HG02588 (cell line): ENCODE measurements at regions not wholly inside any gene's neighbourhood (a gene's known extent, or its start where the extent isn't known, plus 50 kb on each side); places are given as distances from the start of the nearest gene placed in this dataset.
"Not testable (repeated sequence)": the region's sequence is repeated elsewhere in the genome, so short reads cannot be mapped to it uniquely, and the experiment has no call there.

Experiments
- ATAC-seq: cut with Tn5 transposase; IDR thresholded peaks from one replicate; pipeline ENCODE4 v1.9.1; 2021; ENCODE audit warnings: mild to moderate bottlenecking, moderate library complexity; ENCODE audit not compliant: unreplicated experiment

DNA sequence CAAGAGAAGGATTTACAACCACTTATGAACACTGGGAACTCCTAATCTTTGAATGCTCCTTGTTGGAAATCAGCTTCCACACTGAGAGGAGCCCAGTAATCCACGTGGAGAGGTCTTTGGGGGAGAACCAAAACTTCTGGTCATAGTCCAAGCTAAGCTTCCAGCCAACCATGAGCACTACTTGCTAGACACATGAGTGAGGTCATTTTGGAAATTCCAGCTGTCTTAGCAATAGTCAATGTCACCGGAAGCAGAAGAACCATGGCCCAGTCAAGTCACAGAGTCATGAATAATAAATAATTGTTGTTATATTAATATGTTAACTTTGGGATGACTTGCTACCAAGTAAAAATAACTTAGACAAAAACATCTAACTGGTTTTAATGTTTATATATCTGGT lies 324.9 kb upstream of the SGCG start:
- no peak for ATAC-seq

DNA sequence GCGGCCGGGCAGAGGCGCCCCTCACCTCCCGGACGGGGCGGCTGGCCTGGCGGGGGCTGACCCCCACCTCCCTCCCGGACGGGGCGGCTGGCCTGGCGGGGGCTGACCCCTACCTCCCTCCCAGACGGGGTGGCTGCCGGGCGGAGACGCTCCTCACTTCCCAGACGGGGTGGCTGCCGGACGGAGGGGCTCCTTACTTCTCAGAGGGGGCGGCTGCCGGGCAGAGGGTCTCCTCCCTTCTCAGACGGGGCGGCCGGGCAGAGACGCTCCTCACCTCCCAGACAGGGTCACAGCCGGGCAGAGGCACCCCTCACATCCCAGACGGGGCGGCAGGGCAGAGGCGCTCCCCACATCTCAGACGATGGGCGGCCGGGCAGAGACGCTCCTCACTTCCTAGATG lies 321.8 kb upstream of the SGCG start:
- not testable (repeated sequence) for ATAC-seq

DNA sequence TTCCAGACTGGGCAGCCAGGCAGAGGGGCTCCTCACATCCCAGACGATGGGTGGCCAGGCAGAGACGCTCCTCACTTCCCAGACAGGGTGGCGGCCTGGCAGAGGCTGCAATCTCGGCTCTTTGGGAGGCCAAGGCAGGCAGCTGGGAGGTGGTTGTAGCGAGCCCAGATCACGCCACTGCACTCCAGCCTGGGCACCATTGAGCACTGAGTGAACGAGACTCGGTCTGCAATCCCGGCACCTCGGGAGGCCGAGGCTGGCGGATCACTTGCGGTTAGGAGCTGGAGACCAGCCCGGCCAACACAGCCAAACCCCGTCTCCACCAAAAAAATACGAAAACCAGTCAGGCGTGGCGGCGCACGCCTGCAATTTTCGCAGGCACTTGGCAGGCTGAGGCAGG lies 321.4 kb upstream of the SGCG start:
- not testable (repeated sequence) for ATAC-seq

DNA sequence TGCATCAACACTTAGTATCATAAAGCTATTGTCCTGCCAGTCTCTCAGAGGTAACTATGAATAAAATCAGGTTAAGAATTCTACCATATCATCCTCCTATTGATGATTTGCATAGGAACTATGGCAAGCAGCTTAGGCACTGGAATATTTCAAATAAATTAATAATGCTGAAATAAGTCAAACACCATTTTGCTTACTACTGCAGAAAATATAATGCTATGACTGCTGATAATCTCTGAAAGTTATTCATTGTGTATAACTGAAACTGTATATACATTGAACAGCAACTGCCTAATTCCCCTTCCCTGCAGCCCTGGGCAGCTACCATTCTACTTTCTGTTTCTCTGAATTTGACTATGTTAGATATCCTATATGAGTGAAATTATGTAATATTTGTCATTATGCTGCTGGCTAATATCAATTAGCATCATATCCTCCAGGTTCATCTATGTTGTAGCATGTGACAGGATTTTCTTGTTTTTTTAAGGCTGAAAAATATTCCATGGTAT lies 318.8 kb upstream of the SGCG start:
- ATAC-seq: no peak

DNA sequence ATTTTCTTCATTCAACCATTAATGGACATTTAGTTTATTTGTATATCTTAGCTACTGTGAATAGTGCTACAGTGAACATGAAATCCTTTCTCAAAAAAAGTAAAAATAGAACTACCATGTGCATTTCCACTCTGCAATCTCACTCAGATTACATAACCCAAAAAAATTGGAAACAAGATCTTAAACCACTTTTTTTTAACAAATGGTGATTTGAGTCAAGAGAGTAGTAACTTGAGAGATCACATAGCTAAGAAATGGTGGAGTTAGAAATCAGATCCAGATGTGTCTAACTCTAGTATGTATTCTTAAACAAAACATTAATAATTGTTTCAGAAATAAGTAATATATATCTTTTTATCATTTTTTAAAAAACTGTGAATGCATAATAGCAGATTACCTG lies 318.3 kb upstream of the SGCG start:
- no peak for ATAC-seq

DNA sequence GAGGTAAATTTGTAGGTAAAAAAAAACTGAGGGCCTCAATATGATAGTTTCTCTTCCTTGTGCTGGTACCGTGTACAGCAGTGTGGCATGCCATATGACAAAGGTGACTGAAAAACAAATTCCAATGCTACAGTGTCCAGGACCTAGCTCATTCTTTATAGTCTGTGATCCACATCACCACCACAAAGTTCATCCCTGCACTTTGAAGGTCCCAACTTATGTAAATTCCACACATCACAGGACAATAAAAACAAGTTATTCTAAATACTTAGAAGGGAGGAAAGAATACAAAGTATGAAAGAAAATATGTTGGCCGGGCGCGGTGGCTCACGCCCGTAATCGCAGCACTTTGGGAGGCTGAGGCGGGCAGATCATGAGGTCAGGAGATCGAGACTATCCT lies 314.6 kb upstream of the SGCG start:
- ATAC-seq: no peak

DNA sequence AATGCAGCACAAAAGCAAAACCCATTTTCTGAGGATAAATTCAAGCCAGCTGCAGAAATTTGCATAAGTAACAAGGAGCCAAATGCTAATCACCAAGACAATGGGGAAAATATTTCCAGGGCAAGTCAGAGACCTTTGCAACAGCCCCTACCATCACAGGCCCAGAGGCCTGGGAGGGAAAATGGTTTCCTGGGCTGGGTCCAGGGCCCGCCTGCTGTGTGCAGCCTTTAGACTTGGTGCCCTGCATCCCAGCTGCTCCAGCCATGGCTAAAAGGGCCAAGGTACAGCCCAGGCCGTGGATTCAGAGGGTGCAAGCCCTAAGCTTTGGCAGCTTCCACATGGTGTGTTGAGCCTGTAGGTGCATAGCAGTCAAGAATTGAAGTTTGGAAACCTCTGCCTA lies 309.5 kb upstream of the SGCG start:
- no peak for ATAC-seq

DNA sequence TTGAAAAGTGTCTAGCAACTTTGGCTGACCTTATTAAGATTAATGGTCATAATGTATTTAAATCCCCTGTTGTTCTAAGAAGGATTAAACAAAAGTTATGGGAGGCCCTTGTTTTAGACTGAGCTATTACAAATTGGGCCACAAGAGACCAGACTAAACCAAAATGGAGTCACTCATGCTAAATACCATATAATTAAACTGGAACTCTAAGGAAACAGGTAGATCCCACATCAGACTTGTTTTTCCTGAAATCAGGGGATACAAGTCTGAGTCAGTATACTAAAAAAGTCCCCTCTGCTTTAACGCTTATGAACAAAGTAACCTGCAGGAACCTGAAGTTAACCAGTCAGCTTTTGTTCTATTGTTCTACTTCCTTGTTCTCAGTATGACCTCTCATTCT lies 305.9 kb upstream of the SGCG start:
- ATAC-seq: no peak

DNA sequence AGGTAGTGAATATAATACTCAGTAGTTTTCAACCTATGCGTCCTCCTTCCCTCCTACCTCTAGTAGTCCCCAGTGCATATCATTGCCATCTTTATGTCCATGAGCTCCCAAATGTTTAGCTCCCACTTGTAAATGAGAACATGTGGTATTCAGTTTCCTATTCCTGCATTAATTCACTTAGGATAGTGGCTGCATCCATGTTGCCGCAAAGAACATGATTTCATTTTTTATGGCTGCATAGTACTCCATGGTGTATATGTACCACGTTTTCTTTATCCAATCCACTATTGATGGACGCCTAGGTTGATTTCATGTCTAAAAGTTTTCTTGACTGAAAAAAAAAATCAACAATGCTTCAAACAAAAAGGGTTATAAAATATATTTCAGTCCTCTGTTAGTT lies 303.4 kb upstream of the SGCG start:
- no peak for ATAC-seq

DNA sequence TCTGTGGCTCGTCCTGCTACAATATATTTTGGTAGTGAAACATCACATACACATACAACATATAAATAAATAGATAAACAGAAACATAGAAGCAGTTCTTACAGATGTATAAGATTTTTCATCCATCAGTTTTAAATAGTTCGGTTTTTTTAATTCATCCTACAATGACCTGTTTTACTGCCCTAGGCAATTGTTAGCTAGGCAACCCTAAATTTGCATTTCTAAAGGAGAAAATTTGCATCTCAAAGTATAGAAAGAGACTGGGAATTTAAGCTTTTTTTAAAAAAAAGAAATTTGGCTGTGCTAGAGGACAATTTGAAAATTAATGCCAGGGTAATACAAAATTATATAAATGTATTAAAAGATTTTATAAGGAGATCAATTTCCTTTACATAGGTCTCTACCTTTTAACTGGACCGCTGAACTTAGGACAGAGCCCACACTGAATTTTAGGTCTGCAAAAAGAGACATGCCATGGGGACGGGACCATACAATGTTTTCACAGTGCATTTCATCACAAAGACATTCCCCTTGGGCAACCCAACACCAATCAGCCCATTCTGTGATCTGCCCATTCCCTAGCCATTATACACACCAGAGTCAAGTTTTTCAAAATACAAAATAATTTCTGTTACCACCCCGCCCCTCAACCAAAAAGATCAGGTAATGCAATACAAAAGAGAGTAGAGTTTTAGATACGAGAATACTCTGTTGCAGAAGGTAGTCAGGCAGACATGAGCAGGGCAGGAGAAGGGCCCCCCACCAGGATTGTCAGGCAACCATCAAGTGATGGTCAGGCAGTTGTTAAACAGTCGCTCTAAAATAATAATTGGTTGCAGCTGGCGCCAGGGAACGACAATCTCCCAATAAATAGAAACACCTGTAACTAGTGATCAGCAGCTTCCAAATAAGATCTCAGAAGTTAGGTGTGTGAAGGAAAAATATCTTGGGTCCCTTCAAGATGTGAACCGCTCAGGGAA lies 299.7 kb upstream of the SGCG start:
- ATAC-seq: no peak

DNA sequence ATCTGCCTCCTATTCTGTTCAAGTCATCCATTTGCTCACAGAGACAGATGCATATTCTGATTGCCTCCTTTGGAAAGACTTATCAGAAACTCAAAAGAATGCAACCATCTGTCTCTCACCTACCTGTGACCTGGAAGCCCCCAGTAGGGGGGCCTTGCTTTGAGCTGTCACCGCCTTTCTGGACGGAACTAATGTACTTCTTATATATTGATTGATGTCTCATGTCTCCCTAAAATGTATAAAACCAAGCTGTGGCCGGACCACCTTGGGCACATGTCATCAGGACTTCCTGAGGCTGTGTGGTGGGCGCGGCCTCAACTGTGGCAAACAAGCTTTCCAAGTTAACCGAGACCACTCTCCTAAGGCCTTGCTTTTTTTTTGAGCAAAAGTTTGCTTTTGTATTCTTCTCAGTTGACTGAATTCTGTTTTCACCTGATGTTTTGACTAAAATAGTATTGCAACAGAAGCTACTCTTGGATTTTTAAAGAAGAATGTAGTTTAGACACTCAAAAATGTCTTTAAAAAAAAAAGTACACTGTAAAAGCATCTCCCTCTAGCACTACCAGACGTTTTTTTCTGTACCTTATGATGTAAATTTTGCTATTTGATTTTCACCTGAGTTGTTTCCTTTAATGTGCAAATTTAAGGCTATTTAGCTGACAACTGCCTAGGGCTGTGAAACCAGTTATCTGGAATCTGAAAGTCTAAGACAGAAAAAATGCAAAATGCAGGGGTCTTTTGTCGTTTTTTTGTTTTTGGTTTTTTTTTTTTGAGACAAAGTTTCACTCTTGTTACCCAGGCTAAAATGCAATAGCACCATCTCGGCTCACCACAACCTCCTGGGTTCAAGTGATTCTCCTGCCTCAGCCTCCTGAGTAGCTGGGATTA lies 298.8 kb upstream of the SGCG start:
- not testable (repeated sequence) for ATAC-seq

DNA sequence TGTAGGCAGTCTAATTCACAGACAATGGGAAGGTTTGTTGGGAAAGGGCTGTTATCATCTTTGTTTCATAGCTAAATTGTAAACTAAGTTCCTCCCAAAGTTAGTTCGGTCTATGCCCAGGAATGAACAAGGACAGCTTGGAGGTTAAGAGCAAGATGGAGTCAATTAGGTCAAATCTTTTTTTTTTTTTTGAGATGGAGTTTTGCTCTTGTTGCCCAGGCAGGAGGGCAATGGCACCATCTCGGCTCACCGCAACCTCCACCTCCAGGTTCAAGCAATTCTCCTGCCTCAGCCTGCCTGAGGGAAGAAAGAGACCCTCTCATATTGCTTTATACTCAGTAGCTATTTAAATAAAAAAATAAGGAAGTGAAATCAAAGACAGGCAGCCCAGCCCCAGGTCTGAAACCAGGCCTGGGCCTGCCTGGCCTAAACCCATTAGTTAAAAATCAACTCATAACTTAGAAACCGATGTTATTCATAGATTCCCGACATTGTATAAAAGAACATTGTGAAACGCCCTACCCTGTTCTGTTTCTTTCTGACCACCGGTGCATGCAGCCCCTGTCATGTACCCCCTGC lies 297.4 kb upstream of the SGCG start:
- ATAC-seq: no peak

DNA sequence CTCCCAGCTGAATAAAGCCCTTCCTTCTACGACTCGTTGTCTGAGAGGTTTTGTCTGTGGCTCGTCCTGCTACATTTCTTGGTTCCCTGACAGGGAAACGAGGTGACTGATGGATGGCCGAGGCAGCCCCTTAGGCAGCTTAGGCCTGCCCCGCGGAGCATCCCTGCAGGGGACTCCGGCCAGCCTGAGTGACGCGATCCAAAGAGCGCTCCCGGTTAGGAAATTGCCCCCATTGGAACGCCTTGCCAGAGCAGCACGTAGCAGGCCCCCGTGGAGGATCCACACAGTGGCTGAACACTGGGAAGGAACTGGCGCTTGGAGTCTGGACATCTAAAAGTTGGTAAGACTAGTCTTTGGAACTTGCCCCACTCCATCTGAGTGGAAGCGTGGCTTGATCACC lies 296.8 kb upstream of the SGCG start:
- no peak for ATAC-seq

DNA sequence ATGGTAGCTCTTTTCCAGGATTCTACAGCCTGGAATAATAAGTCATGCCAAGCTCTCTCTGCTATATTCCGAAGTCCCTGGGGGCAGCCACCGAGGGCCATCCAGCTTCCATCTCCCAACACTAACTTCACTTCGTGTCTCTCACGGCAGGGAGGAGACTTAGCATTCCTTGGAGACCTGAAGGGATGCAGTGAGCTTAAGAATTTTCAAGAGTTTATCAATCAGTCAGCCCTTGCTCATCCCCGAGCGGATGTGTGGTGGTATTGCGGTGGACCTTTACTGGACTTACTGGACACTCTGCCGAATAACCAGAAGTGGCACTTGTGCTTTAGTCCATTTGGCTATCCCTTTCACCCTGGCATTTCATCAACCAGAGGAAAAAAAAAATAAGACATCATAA lies 294.7 kb upstream of the SGCG start:
- ATAC-seq: not testable (repeated sequence)

DNA sequence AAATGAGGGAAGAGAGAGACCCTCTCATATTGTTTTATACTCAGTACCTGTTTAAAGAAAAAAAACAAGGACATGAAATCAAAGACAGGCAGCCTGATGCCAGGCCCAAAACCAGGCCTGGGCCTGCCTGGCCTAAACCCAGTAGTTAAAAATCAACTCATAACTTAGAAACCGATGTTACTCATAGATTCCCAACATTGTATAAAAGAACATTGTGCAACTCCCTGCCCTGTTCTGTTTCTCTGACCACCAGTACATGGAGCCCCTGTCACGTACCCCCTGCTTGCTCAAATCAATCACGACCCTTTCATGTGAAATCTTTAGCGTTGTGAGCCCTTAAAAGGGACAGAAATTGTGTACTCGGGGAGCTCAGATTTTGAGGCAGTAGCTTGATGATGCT lies 291.4 kb upstream of the SGCG start:
- not testable (repeated sequence) for ATAC-seq

DNA sequence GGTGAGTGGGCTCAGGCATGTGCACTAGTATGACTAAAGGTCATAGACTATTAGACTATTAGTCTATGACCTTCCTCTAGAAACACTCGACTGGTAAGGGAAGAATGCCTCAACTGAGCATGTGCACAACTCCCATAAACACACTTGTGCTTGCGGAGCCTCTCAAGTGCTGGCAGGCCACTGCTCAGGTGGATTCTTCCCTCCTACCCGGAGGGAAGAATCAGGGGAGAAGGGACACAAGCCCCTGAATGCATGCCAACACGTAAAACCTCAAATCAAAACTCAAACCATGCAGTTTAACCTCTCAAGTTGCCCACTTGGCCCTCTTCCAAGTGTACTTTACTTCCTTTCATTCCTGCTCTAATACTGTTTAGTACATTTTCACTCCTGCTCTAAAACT lies 287.6 kb upstream of the SGCG start:
- ATAC-seq: no peak

DNA sequence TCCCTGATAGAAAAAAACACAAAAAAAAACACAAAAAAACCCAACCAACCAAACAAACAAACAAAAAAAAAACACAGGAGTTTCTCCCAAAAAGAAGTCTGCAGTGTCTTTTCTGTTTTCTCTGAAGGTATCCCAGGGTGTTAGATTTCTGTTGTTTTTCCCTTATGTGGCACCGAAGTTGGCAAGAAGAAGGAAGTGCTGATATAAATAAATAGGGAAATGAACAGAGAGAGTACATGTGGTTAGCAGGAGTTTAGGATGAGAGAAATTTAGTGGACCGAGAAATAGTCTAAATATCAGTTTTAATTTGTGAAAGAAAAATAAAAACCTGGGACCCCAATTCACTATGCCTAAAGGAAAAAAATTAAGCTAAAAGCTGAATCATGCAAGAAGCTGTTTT lies 287.0 kb upstream of the SGCG start:
- ATAC-seq: no peak

DNA sequence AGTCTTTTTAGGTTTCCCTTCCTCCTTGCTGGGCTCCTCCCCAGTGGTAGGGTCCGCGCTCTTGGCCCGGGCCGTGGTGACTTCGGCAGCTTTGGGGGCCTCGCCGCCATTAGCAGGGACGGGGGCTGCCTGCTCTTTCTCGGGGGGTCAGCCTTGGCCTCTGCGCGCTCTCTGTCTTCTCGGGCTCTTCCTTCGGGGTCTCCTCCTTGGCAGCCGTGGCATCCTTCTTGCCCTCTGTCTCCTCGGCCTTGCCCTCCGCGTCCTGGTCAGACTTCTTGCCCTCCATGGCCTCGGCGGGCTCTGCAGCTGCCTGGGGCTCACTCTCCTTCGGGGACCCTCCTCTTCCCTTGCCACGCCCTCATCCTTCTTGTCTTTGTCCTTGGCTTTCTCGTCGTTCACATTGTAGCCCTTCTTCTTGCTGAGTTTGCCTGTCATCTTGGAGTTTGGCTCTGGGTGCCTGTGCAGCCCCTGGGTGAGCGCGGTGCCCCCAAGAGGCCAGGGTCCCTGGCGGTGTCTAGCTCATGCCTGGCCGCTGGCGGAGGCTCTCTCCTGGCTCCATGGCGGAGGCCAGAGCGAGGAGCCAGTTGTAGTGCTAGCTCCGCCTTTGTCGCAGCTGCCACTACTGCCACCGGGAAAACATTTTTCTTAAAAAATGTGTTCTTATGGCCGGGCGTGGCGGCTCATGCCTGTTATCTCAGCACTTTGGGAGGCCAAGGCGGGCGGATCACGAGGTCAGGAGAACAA lies 283.0 kb upstream of the SGCG start:
- ATAC-seq: no peak

DNA sequence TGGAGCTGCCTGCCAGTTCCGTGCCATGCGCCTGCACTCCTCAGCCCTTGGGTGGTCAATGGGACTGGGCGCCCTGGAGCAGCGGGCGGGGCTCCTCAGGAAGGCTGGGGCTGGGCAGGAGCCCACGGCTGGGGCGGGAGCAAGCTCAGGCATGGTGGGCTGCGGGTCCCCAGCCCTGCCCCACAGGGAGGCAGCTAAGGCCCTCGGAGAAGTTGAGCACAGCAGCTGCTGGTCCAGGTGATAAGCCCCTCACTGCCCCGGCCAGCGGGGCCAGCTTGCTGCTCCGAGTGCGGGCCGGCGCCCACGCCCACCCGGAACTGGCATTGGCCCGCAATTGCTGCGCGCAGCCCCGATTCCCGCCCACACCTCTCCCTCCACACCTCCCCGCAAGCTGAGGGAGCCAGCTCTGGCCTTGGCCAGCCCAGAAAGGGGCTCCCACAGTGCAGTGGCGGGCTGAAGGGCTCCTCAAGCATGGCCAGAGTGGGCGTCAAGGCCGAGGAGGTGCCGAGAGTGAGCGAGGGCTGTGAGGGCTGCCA lies 280.3 kb upstream of the SGCG start:
- not testable (repeated sequence) for ATAC-seq

DNA sequence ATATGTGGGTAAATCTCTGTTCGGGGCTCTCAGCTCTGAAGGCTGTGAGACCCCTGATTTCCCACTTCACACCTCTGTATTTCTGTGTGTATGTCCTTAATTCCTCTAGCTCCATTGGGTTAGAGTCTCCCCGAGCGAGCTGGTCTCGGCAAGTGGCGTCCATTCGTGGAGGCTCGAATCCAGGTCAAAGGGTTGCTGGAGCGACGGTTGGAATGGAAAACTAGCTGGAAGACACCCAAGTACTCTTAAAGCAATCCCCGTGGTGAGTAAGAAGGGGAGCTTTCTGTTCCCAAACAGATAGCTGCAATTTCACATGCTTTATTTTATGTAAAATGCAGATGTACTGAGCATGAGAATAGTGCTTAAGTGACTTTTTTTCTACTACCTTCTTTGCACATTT lies 277.5 kb upstream of the SGCG start:
- no peak for ATAC-seq
